ENCODE measurements at regions not wholly inside any gene's neighbourhood (a gene's known extent, or its start where the extent isn't known, plus 50 kb on each side); places are given as distances from the start of the nearest gene placed in this dataset.

DNA sequence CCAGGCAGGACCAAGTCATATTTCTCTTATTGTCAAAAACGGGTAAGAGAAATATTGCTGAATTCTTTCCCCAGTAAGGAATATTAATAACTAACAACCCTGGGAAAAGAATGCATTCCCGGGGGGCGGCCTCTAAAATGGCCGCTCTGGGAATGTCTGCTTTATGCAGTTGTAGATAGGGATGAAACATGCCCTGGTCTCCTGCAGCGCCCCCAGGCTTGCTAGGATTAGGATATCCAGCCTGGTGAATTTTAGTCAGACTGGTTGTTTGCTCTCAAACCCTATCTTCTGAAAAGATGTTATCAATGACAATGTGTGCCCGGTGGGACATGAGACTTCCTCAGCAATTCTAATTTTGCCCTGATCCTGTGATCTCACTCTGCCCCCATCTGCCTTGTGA lies 448.1 kb downstream of the PTH2R start:
- Histone ChIP-seq H3K4me3 (replicated peaks in 1 of 3) (no peak overlapping the region), H3K27me3 (no peaks in the 10 kb centered on the region), H3K4me1 (no peaks in the 10 kb centered on the region), H3K36me3 (no peaks in the 10 kb centered on the region), H3K9me3 (no peaks in the 10 kb centered on the region), H3K27ac (no peak overlapping the region)
- DNase-seq, result no peak
- 91 to 98% methylated on average over 6 of the region's 6 CpGs for WGBS, 2 donors
- intact Hi-C loops (cut with DNase I), result no loop called here
- TF ChIP-seq POLR2A (IDR thresholded peaks at IDR 0.05), result no peak
- TF ChIP-seq, protein P1, sequence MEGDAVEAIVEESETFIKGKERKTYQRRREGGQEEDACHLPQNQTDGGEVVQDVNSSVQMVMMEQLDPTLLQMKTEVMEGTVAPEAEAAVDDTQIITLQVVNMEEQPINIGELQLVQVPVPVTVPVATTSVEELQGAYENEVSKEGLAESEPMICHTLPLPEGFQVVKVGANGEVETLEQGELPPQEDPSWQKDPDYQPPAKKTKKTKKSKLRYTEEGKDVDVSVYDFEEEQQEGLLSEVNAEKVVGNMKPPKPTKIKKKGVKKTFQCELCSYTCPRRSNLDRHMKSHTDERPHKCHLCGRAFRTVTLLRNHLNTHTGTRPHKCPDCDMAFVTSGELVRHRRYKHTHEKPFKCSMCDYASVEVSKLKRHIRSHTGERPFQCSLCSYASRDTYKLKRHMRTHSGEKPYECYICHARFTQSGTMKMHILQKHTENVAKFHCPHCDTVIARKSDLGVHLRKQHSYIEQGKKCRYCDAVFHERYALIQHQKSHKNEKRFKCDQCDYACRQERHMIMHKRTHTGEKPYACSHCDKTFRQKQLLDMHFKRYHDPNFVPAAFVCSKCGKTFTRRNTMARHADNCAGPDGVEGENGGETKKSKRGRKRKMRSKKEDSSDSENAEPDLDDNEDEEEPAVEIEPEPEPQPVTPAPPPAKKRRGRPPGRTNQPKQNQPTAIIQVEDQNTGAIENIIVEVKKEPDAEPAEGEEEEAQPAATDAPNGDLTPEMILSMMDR (IDR thresholded peaks at IDR 0.05), result no peak

DNA sequence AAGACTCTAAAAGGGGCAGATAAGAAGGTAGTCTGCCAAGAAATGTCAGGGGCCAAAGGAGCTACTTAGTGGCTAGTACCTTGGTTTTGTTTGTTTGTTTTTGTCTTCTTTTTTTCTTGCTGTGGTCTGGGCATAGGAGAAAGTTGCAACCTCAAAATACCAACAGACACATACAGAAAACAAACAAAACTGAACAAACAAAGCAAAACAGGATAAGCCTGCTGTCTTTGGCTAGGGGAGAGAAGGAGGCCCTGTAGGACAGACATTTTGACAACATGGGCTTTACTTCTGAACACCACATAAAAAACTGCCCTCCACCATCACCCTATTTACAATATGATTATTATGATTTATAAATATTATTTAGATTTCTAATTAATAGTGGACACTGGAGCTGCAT lies 460.8 kb downstream of the PTH2R start:
- H3K36me3 ChIP-seq, result no peaks in the 10 kb centered on the region
- H3K27ac ChIP-seq, result no peak overlapping the region
- intact Hi-C loops (cut with DNase I), result no loop called here
- H3K4me3 ChIP-seq (replicated peaks in 1 of 3), result no peak overlapping the region
- TF ChIP-seq, protein P1 (IDR thresholded peaks at IDR 0.05), result no peak
- TF ChIP-seq POLR2A (IDR thresholded peaks at IDR 0.05), result no peak
- H3K9me3 ChIP-seq, result no peaks in the 10 kb centered on the region
- DNase-seq, result no peak
- H3K27me3 ChIP-seq, result no peaks in the 10 kb centered on the region
- H3K4me1 ChIP-seq, result no peaks in the 10 kb centered on the region

DNA sequence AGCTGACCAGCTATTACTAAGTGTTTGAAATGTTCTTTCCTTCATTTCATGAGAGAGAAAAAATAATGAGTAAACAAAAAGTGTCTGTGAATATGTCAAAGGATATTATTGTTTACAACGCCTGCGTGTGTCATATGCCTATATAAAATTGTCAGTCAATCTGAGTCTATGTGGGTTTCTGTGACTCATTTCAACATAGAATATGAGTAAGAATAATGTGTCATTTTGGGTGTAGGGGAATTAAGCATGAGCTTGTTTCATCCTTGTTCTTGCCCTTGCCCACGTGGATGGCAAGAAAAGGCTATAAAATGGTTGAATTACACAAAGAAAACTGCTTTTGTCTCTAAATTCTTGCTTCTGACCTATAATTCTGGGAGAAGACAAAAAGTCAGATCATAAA lies 466.0 kb downstream of the PTH2R start:
- no peak for TF ChIP-seq POLR2A (IDR thresholded peaks at IDR 0.05)
- TF ChIP-seq, protein P1 (IDR thresholded peaks at IDR 0.05), result no peak
- Histone ChIP-seq H3K4me1 (no peaks in the 10 kb centered on the region), H3K4me3 (replicated peaks in 1 of 3) (no peak overlapping the region), H3K36me3 (no peaks in the 10 kb centered on the region), H3K27ac (no peak overlapping the region), H3K9me3 (no peaks in the 10 kb centered on the region), H3K27me3 (no peaks in the 10 kb centered on the region)
- DNase-seq, result no peak
- WGBS, 2 donors, result 80 to 89% methylated on average over 3 of the region's 3 CpGs
- intact Hi-C loops (cut with DNase I), result no loop called here

DNA sequence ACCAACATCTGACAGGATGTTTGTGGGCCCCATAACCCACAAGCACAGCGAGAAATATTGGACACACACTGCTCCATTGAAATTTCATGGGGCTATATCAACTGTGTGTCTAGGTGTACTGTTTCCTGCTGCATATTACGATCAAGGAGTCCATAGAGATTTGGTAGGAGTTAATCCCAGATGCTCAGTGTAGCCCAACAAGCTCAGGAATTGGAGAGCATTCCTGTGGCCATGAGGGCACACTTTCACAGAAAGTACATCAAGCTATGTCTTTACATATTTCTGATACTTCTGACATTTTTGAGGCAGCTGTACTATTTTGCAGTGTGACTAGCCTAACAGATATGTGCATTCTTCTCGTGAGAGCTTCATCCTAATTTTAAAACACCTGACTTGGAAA lies 473.1 kb downstream of the PTH2R start:
- intact Hi-C loops (cut with DNase I), result no loop called here
- 85 to 89% methylated on average over 3 of the region's 3 CpGs for WGBS, 2 donors
- TF ChIP-seq POLR2A (IDR thresholded peaks at IDR 0.05), result no peak
- TF ChIP-seq, protein P1 (IDR thresholded peaks at IDR 0.05), result no peak

DNA sequence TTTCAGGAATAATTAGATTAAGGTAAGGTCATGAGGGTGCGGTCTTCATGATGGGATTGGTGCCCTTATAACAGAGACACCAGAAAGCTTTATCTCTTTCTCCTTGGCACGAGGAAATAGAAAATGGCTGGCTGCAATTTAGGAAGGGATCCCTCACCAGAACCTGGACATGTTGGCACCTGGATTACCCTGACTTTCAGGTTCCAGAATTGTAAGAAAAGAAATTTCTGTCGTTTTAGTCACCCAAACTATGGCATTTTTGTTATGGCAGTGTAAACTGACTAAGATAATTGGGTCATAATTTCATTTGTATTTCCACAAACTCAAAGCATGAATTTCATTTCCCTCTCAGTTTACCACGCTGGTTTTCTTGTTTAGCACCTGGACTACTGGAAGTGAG lies 473.6 kb downstream of the PTH2R start:
- Histone ChIP-seq H3K9me3 (no peaks in the 10 kb centered on the region), H3K27me3 (no peaks in the 10 kb centered on the region), H3K36me3 (no peaks in the 10 kb centered on the region), H3K4me3 (replicated peaks in 1 of 3) (no peak overlapping the region), H3K4me1 (no peaks in the 10 kb centered on the region), H3K27ac (no peak overlapping the region)
- intact Hi-C loops (cut with DNase I), result no loop called here
- TF ChIP-seq, protein P1 (IDR thresholded peaks at IDR 0.05), result no peak
- no peak for TF ChIP-seq POLR2A (IDR thresholded peaks at IDR 0.05)
- no peak for DNase-seq
- 76 to 80% methylated on average over 4 of the region's 4 CpGs for WGBS, 2 donors

More for the DNA sequence above, 473.1 kb downstream of the PTH2R start:
- DNase-seq, result no peak
- Histone ChIP-seq H3K4me3 (replicated peaks in 1 of 3) (no peak overlapping the region), H3K27ac (no peak overlapping the region), H3K36me3 (no peaks in the 10 kb centered on the region), H3K27me3 (no peaks in the 10 kb centered on the region), H3K9me3 (no peaks in the 10 kb centered on the region), H3K4me1 (no peaks in the 10 kb centered on the region)
